NAMALWA (cell line): ENCODE measurements at regions not wholly inside any gene's neighbourhood (a gene's known extent, or its start where the extent isn't known, plus 50 kb on each side); places are given as distances from the start of the nearest gene placed in this dataset.
"Not testable (repeated sequence)": the region's sequence is repeated elsewhere in the genome, so short reads cannot be mapped to it uniquely, and the experiment has no call there.

Source experiments
- DNase-seq: peaks from one replicate; pipeline ENCODE4 v3.0.0-alpha.2; 2015; ENCODE audit warnings: low spot score

DNA sequence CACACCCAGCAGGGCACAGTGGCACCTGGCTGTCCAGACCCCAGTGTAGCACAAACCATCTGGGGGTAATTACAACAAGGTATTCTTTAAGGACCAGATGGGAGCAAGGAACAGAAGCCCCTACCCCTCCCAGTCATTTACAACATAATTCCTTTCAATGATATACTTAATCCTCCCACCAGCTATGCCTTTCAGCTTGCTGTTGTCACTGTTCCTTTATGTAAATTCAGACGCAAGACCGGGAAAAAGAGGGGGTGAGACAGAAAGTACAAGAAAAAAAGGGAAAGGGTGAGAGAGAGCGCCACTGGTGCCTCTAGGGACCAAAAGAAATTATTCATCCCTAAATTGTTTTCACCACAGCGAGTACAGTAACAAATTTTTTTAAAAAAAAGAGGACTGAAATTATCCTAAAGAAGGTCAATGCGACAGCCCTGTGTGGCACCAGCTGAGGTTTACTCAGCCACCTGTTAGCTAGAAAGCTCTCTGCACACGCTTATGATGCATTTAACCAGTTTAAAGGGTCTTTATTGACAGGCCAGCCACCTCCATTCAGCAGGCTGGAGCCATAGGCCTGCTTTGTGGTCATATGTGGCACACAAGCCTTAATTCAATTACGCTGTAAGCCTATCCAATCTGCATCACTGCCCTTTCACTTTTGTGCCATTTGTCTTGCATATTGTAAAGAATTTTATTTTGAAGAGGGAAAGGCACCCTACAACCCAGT lies 210.2 kb upstream of the ISL1 start:
- no peak for DNase-seq

DNA sequence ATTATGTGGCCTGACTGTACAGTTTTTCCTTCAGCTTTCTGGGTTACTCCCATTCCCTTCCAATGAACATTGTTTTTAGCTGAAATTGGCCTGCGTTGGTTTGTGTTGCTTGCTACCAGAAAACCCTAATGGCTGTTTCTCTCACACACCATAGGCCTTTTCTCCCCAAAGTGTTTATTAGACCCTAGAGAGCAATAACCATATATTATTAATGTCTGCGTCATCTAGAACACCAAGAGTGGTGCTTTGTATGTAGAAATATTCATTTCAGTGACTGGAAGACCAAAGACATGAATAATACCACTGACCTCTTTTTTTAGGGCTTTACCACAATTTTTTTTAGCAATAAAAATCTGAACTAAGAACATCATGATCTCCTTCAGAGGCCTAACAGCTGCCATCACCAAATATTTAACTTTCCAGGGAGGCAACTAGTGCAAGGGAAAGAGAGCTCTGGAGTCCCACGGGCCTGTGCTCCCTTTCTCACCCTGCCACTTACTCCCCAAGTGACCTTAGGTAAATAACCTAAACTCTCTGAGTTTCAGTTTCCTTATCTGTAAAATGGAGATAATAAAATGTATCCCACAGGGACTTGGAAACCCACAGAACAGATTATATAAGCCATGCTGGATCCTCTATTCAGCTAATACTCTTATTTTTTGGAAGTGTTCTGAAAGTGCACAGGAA lies 201.9 kb upstream of the ISL1 start:
- no peak for DNase-seq

DNA sequence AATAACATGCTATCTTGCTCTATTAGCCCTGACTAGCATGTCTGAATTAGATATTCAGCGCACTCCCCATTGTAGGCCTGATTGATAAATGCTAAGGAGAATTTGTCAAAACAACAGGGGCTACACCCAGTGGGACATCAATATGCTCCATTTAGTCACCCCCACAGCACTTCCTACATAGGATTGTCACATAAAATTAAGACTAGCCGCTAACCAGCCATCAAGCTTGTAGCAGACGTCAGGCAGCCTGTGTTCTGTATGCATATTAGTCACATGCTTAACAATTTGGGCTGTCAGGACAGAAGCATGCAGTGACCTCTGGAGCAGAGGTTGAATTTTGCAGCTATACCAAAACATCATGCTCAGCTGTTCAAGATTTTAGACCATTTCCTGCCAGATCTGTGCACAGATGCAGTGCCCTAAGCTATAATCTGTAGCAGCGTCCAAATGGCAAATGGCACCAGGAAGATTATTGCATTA lies 197.4 kb upstream of the ISL1 start:
- DNase-seq, result no peak

DNA sequence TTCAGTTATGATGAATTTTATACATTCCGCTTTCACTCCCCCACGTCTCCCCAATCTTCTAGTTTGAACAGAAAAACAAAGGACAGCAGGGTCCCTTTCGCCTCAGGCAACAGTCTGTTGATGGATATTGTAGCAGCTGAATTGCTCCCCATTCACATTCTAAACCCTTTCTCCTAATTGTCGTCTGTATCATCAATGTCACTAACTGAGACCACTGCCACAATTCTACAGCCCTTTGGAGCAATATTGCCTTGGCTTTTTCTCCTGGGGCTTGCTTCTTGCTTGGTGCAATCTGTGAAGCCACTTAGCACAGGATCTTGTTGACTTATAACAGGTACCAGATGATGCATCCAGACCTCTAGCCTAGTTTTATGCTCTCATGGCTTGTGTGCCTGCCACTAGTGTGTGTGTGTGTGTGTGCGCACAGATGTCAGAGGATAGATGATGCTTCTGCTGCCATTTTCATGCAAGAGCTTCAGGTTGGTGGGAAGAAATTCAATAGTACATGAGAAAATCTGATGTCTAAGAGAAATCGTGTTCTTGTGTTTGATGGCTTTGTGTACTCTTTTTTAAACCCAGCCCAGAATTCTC lies 195.2 kb upstream of the ISL1 start:
- DNase-seq, result no peak

DNA sequence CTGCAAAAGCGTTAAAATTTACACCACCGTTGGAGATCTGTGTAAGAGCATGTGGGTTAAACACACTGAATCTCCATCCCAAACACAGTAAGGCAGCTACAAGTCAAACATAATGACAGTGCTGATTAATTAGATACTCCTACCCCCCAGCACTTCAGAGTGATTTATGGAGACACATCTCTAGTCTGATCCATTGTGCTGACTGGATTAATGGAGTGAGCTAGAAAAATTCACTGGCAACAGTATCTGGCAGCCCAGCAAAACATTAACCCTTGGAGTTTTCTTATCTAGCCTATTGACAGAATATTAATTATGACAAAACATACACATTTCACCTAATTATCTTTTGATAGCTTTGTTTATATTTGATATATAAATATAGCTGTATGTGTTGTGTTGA lies 188.6 kb upstream of the ISL1 start:
- no peak for DNase-seq

DNA sequence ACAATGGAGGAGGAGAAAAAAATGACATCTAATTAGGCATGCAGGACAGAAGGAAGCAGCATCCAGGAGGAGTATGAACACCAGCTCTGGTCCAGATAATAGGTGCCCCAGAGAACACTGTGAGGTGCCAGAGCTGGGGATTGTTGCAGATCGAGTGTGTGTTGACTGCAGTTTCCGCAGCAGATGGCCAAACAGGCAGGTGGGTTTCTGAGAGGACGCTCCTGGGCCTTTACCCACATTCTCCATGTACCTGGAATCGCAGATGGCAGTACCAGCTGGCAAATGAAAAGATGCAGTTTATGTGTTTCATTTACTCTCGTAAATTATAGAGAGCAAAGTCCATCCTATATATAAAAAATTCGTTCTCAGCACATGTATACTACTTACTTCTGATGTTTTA lies 182.2 kb upstream of the ISL1 start:
- no peak for DNase-seq

DNA sequence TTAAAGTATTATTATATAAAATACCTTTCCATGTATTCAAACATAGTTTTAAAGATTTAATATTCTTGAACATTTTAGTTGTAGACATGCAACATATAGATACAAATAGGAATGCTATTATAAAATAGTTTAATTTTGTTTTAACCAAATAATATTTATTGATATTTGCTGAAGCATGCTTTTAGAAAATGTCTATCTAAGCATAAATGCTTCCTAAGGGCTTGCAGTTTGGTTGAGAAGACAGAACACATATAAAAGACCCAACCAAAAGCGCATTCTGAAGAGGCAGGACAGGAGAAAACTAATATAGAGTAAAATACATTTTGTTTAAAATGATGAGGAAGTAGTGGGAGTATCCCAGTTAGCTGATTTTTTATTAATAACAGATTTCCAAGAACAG lies 181.5 kb upstream of the ISL1 start:
- no peak for DNase-seq

DNA sequence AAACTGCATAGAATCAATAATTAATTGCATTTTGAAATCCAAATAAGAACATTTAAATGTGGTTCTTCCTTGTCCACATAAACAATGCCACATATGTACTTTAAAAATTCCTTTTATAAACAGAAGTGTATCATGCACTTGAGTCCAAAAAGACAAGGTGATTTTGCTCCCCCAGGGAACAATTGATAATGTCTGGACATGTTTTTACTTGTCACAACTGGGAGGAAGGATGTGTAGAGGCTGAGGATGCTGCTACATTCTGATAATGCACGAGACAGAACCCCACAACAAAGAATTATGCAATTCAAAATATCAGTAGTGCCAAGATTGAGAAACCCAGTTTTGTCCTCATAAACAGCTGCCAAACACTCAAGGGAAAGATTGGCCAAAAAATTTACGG lies 181.1 kb upstream of the ISL1 start:
- no peak for DNase-seq

DNA sequence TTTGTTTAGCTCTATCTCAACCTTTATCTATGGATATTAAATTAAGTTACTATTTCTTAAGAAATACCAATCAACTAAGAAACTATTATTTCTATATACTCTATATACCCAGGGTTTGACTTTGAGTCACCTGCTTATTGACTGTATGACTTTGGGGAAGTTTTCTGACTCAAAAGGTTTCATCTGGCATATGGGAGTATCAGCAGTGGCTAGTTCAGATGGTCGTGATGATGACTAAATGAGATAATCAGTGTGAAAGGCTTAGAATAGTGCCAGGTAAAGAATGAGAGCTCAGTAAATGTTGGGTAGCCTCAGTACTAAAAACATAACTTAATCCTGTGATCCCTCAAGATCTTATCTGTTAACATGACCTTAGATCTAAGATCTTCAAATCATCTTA lies 179.7 kb upstream of the ISL1 start:
- no peak for DNase-seq

DNA sequence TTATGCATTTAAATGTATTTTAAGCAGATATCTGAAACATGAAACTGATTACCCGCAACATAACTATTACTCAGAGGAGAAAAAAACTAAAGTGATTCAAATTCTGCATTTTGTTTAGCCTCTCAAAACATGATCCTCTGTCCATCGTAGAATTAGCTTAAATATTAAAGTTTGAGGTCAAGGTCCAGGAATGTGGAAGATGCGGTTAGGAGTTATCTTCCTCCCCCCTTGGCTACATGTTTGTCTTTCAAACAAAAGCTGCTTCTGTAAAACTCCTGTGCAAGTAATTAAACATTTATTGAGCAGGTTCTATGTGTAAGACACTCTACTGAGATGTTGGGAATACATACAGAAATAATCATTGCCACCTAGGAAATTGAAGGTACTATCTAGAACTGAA lies 175.0 kb upstream of the ISL1 start:
- DNase-seq, result no peak

DNA sequence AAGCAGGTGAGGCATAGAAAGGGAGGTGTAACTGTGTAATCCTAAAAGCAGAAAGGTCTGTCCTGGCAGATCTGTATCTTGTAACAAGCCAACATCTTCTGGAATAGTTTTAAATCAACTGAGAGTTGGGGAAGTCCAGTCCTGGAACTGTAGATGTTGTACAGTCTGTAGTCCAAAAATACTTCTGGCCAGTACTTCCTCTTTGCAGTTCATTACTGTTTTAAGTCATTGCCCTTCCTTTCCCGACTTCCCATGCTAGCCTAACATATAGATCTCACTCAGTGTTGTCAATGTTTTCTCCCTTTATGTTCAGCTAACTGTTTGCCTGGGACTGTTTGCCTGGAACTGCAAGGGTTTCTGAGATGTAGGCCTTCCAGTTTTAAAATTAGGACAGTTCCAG lies 168.5 kb upstream of the ISL1 start:
- no peak for DNase-seq

DNA sequence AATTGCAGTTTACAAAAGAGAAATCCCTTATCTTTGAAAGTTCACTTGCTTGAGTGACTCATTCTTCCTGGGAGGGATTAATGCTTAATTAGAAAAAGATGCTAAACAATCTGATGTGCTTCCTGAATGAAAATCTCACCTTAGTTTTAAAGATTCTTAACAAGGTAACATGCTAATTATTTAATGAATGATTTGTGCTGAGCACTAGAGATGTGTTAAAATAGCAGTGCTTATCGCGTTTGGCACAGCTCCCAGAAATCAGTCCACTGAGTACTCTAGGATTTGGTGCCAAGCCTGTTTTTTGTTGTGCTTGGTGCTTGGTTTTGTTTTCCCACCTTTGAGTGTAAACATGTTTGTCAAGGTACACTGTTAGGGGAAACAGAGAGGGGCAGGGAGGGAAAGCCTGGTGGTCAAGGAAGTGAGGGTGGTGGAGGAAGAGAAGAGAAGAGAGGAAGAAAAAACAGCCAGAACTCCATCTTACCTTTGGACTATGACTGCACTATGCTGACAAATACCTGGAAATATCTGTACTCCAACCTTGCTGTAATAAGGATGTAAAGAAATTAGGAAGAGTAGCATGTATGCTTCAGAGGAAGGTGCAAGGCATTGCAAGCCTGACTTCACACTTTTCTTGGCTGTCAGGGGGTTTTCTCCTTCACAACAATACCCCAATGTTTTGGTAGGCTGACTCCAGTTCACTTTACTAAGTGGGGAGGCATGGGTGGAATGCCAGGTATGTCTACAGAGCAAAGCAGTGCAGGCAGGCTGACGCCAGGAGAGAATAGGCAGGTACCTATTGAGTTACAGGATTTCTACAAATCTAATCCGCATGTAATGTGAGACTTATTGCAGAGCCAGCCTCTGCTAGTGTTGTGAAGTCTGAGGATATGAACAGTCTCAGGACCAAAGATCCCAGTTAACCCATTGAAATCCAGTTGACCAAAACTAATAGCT lies 157.2 kb upstream of the ISL1 start:
- no peak for DNase-seq

DNA sequence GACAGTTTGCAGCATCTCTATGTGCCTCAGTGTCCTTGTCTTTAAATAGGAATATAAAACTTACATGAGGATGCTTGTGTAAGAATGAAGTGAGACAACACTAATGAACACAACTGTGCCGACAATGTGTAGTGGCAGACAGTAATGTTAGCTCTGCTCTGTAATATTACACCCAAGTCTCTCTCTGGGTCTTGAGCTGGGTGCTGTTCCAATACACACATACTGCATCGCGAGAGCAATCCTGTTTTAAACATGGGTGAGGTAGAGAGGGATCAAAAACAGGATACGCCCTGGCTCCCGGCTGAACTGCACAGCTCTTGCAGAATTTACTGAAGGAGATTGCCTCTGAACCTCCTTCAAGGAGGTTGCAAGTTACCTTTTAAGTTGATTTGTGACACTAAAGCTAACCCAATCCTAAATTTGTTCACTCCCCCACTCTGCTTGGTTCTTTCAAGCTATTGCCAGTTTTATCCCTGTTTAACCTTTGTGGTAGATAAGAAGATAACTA lies 155.2 kb upstream of the ISL1 start:
- DNase-seq, result no peak

DNA sequence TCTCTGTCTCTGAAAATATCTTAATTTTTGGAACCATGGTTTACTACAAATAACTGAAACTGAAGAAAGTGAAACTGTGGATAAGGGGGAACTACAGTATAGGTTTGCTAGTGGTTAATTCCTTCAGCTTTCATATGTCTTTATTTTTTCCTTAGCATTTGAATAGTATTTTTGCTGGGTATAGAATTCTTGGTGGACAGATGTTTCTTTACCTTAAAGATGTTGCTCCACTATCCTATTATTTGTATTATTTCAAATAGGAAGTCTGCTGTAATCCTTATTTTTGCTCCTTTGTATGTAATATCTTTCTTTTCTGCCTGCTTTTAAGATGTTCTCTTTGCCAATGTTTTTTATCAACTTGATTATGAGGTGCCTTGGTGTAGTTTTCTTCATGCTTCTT lies 152.9 kb upstream of the ISL1 start:
- no peak for DNase-seq

DNA sequence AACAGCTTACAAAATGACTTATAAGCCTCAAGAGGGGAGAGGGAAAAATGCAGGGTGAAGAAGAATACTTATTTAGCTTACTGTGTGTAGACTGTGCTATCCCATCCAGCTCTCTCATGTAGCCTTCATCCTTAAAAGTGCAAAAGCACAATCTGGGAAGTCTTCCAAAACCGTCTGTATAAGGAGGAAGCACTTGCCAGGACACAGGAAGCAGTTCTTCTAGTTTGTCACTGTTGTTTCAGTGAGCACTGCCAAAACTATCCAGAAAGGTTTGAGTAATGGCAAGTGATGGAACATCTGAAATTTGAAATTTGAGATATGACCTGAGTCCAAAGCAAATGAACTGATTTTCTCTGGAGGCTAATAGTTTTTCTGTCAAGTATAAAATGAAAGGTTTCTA lies 140.8 kb upstream of the ISL1 start:
- no peak for DNase-seq

DNA sequence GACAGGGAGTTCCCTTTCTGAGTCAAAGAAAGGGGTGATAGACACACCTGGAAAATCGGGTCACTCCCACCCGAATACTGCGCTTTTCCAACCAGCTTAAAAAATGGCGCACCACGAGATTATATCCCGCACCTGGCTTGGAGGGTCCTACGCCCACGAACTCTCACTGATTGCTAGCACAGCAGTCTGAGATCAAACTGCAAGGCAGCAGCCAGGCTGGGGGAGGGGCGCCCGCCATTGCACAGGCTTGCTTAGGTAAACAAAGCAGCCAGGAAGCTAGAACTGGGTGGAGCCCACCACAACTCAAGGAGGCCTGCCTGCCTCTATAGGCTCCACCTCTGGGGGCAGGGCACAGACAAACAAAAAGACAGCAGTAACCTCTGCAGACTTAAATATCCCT lies 132.3 kb upstream of the ISL1 start:
- DNase-seq, result not testable (repeated sequence)

DNA sequence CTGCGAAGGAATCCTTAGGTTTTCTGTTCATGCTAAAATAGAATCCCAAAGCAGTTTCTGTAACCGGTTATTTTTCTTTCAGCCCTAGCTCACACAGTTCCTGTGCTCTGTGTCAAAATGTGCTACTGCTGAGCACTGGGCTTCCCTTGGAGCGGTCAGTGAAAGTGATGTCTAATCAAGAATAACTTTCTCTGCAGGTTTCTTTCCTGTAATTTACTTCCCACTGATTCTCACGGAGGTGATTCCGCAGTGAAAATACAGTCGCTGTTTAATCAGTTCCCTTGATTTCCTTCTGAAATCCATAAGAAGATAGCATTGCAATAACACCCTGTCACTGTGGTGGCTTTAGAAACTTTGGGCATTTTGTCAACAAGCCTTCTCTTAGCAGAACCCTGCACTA lies 112.0 kb upstream of the ISL1 start:
- no peak for DNase-seq

DNA sequence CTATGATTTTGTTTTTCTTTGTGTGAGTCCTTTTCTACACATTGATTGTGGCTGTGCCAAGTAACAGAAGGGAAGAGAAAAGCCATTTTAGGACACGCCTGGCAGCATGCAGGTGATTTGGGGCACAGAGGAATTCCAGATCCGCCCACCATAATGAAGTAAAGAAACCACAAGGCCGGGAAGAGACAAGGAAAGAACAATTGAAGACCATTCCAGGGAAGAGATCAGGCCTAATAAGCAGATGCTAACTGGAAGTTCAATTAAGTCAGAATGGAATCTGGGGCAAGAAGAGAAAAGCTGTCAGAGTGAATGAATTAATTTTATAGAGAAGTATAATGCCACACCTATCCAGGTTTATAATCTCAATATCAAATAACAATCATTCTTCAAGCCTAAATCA lies 110.2 kb upstream of the ISL1 start:
- DNase-seq, result no peak

DNA sequence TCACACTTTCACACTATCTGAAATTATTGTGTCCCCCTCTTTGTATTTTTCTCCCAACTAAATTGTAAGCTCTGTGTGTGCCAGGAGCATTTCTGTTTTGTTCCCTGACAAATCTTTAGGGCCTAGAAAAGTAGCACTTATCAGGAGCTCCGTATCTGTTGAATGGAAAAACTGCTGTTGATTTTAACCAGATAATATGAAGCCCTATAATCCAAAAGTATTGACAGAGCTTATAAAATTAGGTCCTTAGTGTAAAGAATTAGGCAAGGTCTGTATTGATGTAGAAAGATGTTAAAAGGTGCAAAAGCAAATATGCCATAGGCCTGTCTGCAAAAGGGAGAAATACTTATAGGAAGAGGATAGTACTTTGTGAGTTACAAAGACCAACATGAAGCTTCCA lies 109.4 kb upstream of the ISL1 start:
- DNase-seq, result no peak

DNA sequence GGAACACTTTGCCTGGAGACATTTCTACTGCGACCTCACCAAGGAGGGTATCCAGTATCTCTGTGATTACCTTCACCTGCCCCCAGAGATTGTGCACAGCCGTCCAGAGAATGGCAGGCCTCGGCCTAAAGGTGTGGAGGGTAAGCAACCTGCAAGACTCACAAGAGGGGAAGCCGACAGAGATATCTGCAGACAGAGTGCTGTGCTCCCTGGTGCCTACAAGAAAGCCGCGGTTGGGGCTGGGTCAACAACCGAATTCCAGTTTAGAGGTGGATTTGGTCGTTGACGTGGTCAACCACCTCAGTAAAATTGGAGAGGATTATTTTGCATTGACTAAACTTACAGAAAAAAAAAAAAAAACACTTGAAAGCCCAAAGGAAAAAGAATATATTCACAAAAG lies 107.8 kb upstream of the ISL1 start:
- DNase-seq, result no peak

DNA sequence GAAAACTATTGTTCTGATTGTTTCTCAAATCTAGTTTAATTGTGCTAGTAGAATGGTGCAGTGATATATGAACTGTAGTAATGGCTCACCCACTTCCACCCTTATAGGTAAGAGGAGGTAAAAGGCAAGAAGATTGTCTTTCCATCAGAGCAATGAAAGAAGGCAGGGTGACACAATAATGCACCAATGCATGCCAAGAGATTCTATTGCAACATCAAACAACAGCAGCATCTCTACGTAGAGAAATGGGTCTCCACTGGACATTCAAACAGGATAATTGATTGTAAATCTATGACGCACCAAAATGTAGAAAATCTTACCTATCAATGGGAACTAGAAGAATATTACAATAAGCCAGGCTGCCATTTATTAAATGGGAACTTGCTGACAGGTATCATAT lies 107.0 kb upstream of the ISL1 start:
- no peak for DNase-seq

DNA sequence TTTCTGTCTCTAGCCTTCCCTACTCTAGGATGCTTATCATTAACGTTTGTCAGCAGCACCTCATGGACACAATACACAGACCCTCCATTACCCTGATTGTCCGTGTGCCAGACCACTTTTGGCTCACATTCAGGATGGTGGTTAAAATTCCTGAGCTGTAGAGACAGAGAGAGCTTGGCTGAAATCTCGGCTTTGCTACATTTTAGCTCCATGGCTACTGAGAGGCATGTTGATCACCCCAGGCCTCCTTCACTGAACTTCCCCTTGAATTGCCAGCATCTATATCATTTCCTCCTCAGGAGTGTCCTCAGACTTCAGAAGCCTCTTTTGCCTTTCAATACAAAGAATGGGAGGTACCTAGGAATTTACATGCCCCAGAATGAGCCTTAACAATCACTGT lies 104.7 kb upstream of the ISL1 start:
- no peak for DNase-seq
